Fibroblast of peridontal ligament (primary cell): ENCODE measurements at regions not wholly inside any gene's neighbourhood (a gene's known extent, or its start where the extent isn't known, plus 50 kb on each side); places are given as distances from the start of the nearest gene placed in this dataset.
A peak's percentile ranks its signal among the peaks of the same experiment; 100 is the strongest.
"Not testable (repeated sequence)": the region's sequence is repeated elsewhere in the genome, so short reads cannot be mapped to it uniquely, and the experiment has no call there.

Experiments
- DNase-seq: peaks from one replicate; pipeline ENCODE4 v3.0.0-alpha.2; 2010; ENCODE audit errors: extremely low read depth

- not testable (repeated sequence) for DNase-seq
Observed at GRCh38 chr2:196526981-196527725, 112.4 kb upstream of the CCDC150 start.

GRCh38 chr2:196528486-196529223, 110.9 kb upstream of the CCDC150 start:
- DNase-seq = peak; percentile 57

GRCh38 chr2:196530910-196531309, 108.6 kb upstream of the CCDC150 start:
- no peak for DNase-seq

- no peak for DNase-seq
Observed at GRCh38 chr2:196533772-196534397, 105.6 kb upstream of the CCDC150 start.

GRCh38 chr2:196534495-196534894, 105.0 kb upstream of the CCDC150 start:
- no peak for DNase-seq

GRCh38 chr2:196535061-196535460, 104.5 kb upstream of the CCDC150 start:
- no peak for DNase-seq

- peak; percentile 21 for DNase-seq
Observed at GRCh38 chr2:196535742-196536141, 103.8 kb upstream of the CCDC150 start.

- no peak for DNase-seq
Observed at GRCh38 chr2:196537311-196537710, 102.2 kb upstream of the CCDC150 start.

- no peak for DNase-seq
Observed at GRCh38 chr2:196538189-196538588, 101.3 kb upstream of the CCDC150 start.

- DNase-seq = no peak
Observed at GRCh38 chr2:196538646-196539045, 100.9 kb upstream of the CCDC150 start.

- DNase-seq = no peak
Observed at GRCh38 chr2:196544906-196545433, 94.5 kb upstream of the CCDC150 start.

- DNase-seq = peak; percentile 20
Observed at GRCh38 chr2:196546151-196546919, 93.2 kb upstream of the CCDC150 start.

GRCh38 chr2:196549052-196549451, 90.5 kb upstream of the CCDC150 start:
- no peak for DNase-seq

- peak; percentile 68 for DNase-seq
Observed at GRCh38 chr2:196551014-196551413, 88.5 kb upstream of the CCDC150 start.

- DNase-seq = no peak
Observed at GRCh38 chr2:196555161-196555560, 84.4 kb upstream of the CCDC150 start.

GRCh38 chr2:196555726-196556125, 83.8 kb upstream of the CCDC150 start:
- no peak for DNase-seq

- no peak for DNase-seq
Observed at GRCh38 chr2:196558497-196558896, 81.0 kb upstream of the CCDC150 start.

GRCh38 chr2:196563876-196564275, 75.6 kb upstream of the CCDC150 start:
- no peak for DNase-seq

GRCh38 chr2:196565106-196565765, 74.3 kb upstream of the CCDC150 start:
- DNase-seq = peak; percentile 17

GRCh38 chr2:196565982-196566381, 73.5 kb upstream of the CCDC150 start:
- no peak for DNase-seq
